ENCODE measurements at regions not wholly inside any gene's neighbourhood (a gene's known extent, or its start where the extent isn't known, plus 50 kb on each side); places are given as distances from the start of the nearest gene placed in this dataset.
"Not testable (repeated sequence)": the region's sequence is repeated elsewhere in the genome, so short reads cannot be mapped to it uniquely, and the experiment has no call there.

- no peak for DNase-seq (ENCODE audit: low read depth in 2 of 2)
Observed at GRCh38 chr5:3484836-3485235, 110.8 kb upstream of the IRX1 start.

GRCh38 chr5:3481175-3481574 is 114.5 kb upstream of the IRX1 start:
- DNase-seq (ENCODE audit: low read depth in 2 of 2), result no peak

- no peak for DNase-seq (ENCODE audit: low read depth in 2 of 2)
Observed at GRCh38 chr5:3475674-3476073, 120.0 kb upstream of the IRX1 start.

GRCh38 chr5:3466392-3466791 is 129.2 kb upstream of the IRX1 start:
- DNase-seq (ENCODE audit: low read depth in 2 of 2), result no peak

GRCh38 chr5:3460416-3460815 is 135.2 kb upstream of the IRX1 start:
- no peak for DNase-seq (ENCODE audit: low read depth in 2 of 2)

GRCh38 chr5:3456121-3456681 is 139.4 kb upstream of the IRX1 start:
- DNase-seq (ENCODE audit: low read depth in 2 of 2), result no peak

GRCh38 chr5:3454028-3454427 is 141.6 kb upstream of the IRX1 start:
- DNase-seq (ENCODE audit: low read depth in 2 of 2), result not testable (repeated sequence)

- no peak for DNase-seq (ENCODE audit: low read depth in 2 of 2)
Observed at GRCh38 chr5:3452622-3453021, 143.0 kb upstream of the IRX1 start.

GRCh38 chr5:3451961-3452360 is 143.7 kb upstream of the IRX1 start:
- no peak for DNase-seq (ENCODE audit: low read depth in 2 of 2)

- no peak for DNase-seq (ENCODE audit: low read depth in 2 of 2)
Observed at GRCh38 chr5:3449481-3449880, 146.2 kb upstream of the IRX1 start.

- no peak for DNase-seq (ENCODE audit: low read depth in 2 of 2)
Observed at GRCh38 chr5:3446410-3446809, 149.2 kb upstream of the IRX1 start.

- not testable (repeated sequence) for DNase-seq (ENCODE audit: low read depth in 2 of 2)
Observed at GRCh38 chr5:3445517-3445916, 150.1 kb upstream of the IRX1 start.

GRCh38 chr5:3432135-3432534 is 163.5 kb upstream of the IRX1 start:
- DNase-seq (ENCODE audit: low read depth in 2 of 2), result no peak

- DNase-seq (ENCODE audit: low read depth in 2 of 2), result no peak
Observed at GRCh38 chr5:3430691-3431090, 164.9 kb upstream of the IRX1 start.

GRCh38 chr5:3429962-3430361 is 165.7 kb upstream of the IRX1 start:
- no peak for DNase-seq (ENCODE audit: low read depth in 2 of 2)

GRCh38 chr5:3428334-3428733 is 167.3 kb upstream of the IRX1 start:
- DNase-seq (ENCODE audit: low read depth in 2 of 2), result no peak

GRCh38 chr5:3424946-3425345 is 170.7 kb upstream of the IRX1 start:
- DNase-seq (ENCODE audit: low read depth in 2 of 2), result no peak

GRCh38 chr5:3417376-3417943 is 178.2 kb upstream of the IRX1 start:
- no peak for DNase-seq (ENCODE audit: low read depth in 2 of 2)

GRCh38 chr5:3414371-3414770 is 181.3 kb upstream of the IRX1 start:
- DNase-seq (ENCODE audit: low read depth in 2 of 2), result no peak

GRCh38 chr5:3412146-3412545 is 183.5 kb upstream of the IRX1 start:
- DNase-seq (ENCODE audit: low read depth in 2 of 2), result no peak

- no peak for DNase-seq (ENCODE audit: low read depth in 2 of 2)
Observed at GRCh38 chr5:3411363-3411762, 184.3 kb upstream of the IRX1 start.

- DNase-seq (ENCODE audit: low read depth in 2 of 2), result no peak
Observed at GRCh38 chr5:3401635-3402034, 194.0 kb upstream of the IRX1 start.

GRCh38 chr5:3400659-3401058 is 195.0 kb upstream of the IRX1 start:
- no peak for DNase-seq (ENCODE audit: low read depth in 2 of 2)

- no peak for DNase-seq (ENCODE audit: low read depth in 2 of 2)
Observed at GRCh38 chr5:3394891-3395599, 200.6 kb upstream of the IRX1 start.

Data from stimulated activated CD8-positive, alpha-beta memory T cell treated with anti-CD3 and anti-CD28 coated beads, Interleukin-15, amount 100 ng/mL, for 48 hours (primary cell).